ENCODE measurements at regions not wholly inside any gene's neighbourhood (a gene's known extent, or its start where the extent isn't known, plus 50 kb on each side); places are given as distances from the start of the nearest gene placed in this dataset.

- TF ChIP-seq CTCF (IDR thresholded peaks at IDR 0.05) (no peak), POLR2A (IDR thresholded peaks at IDR 0.05) (no peak)
Measured at GRCh38 chr9:73077625-73078030, 74.0 kb upstream of the ANXA1 start.

Data from thyroid gland (tissue), 4 donors.